Fibroblast of lung (primary cell): ENCODE measurements at regions not wholly inside any gene's neighbourhood (a gene's known extent, or its start where the extent isn't known, plus 50 kb on each side); places are given as distances from the start of the nearest gene placed in this dataset.

Source experiments
- CTCF ChIP-seq, 2 donors: IDR thresholded peaks in 1 of 2; conservative IDR thresholded peaks in 1 of 2; 1 replicate in 1 of 2; 2 replicates in 1 of 2; pipeline ENCODE4 v1.5.1; 2011 to 2012; ENCODE audit warnings: low read length in 2 of 2, control low read depth in 1 of 2, inconsistent platforms in 1 of 2, low read depth in 1 of 2, mild to moderate bottlenecking in 1 of 2
- EZH2 ChIP-seq: IDR thresholded peaks from 2 replicates; pipeline ENCODE4 v1.5.1; 2012; ENCODE audit warnings: low read length, control low read depth, mild to moderate bottlenecking; ENCODE audit errors: missing control alignments

- TF ChIP-seq EZH2 (no peak), CTCF (conservative IDR thresholded peaks at IDR 0.05 in 1 of 2, IDR thresholded peaks at IDR 0.05 in 1 of 2; ENCODE audit: low read depth in 1 of 2, low read length in 2 of 2) (no peak)
These were observed 536.3 kb downstream of the TLE4 start for GRCh38 chr9:80107931-80108660.
